Astrocyte (in vitro differentiated cells and primary cell): ENCODE measurements at regions not wholly inside any gene's neighbourhood (a gene's known extent, or its start where the extent isn't known, plus 50 kb on each side); places are given as distances from the start of the nearest gene placed in this dataset.

Source experiments
- DNase-seq: peaks from one replicate; pipeline ENCODE4 v3.0.0-alpha.2; 2010; ENCODE audit warnings: low read depth
- FAIRE-seq: peaks from 2 replicates; lab custom pipeline; 2011; peaks lifted over from hg19 to GRCh38; lab: Jason Lieb, UNC
- H2AFZ ChIP-seq: 2 replicates; pipeline ENCODE4 v1.6.0; 2012; ENCODE audit warnings: low read depth, low read length, inconsistent platforms
- H3K27ac ChIP-seq: 2 replicates; pipeline ENCODE4 v1.5.1; 2011; ENCODE audit warnings: low read depth, low read length, inconsistent platforms
- H3K27me3 ChIP-seq: 2 replicates; pipeline ENCODE4 v1.6.0; 2011; ENCODE audit warnings: low read length, inconsistent platforms; ENCODE audit not compliant: insufficient read depth
- H3K36me3 ChIP-seq: 2 replicates; pipeline ENCODE4 v1.5.1; 2011; ENCODE audit warnings: low read length, inconsistent platforms; ENCODE audit not compliant: insufficient read depth
- H3K4me1 ChIP-seq: 2 replicates; pipeline ENCODE4 v1.5.1; 2011; ENCODE audit warnings: low read length, inconsistent platforms; ENCODE audit not compliant: insufficient read depth
- H3K4me2 ChIP-seq: 2 replicates; pipeline ENCODE4 v1.6.0; 2012; ENCODE audit warnings: low read length, inconsistent platforms
- H3K4me3 ChIP-seq: 2 replicates; pipeline ENCODE4 v1.5.1; 2011; ENCODE audit warnings: low read depth, mild to moderate bottlenecking, low read length, inconsistent platforms; ENCODE audit not compliant: insufficient read depth
- H3K79me2 ChIP-seq: 2 replicates; pipeline ENCODE4 v1.6.0; 2012; ENCODE audit warnings: mild to moderate bottlenecking, low read length, inconsistent platforms; ENCODE audit not compliant: insufficient read depth
- H3K9ac ChIP-seq: 2 replicates; pipeline ENCODE4 v1.6.0; 2012; ENCODE audit warnings: mild to moderate bottlenecking, low read length, inconsistent platforms
- H3K9me3 ChIP-seq: 2 replicates; pipeline ENCODE4 v1.5.1; 2012; ENCODE audit warnings: low read depth, mild to moderate bottlenecking, low read length, inconsistent platforms; ENCODE audit not compliant: insufficient read depth
- H4K20me1 ChIP-seq: 2 replicates; pipeline ENCODE4 v1.6.0; 2012; ENCODE audit warnings: low read length, inconsistent platforms; ENCODE audit not compliant: insufficient read depth
- H3K27ac Mint-ChIP-seq: one replicate; pipeline ENCODE4 v1.8.0; 2021; ENCODE audit warnings: mild to moderate bottlenecking, mixed read lengths; ENCODE audit not compliant: unreplicated experiment
- H3K27me3 Mint-ChIP-seq: one replicate; pipeline ENCODE4 v1.8.0; 2021; ENCODE audit warnings: low read depth, mixed read lengths; ENCODE audit not compliant: unreplicated experiment
- H3K36me3 Mint-ChIP-seq: one replicate; pipeline ENCODE4 v1.8.0; 2021; ENCODE audit warnings: low read depth, mixed read lengths; ENCODE audit not compliant: unreplicated experiment
- H3K4me1 Mint-ChIP-seq: one replicate; pipeline ENCODE4 v1.8.0; 2021; ENCODE audit warnings: low read depth, mixed read lengths; ENCODE audit not compliant: unreplicated experiment
- H3K4me3 Mint-ChIP-seq: one replicate; pipeline ENCODE4 v1.8.0; 2021; ENCODE audit warnings: mild to moderate bottlenecking, moderate library complexity, mixed read lengths; ENCODE audit not compliant: unreplicated experiment
- H3K9me3 Mint-ChIP-seq: one replicate; pipeline ENCODE4 v1.8.0; 2021; ENCODE audit warnings: mild to moderate bottlenecking, mixed read lengths; ENCODE audit not compliant: unreplicated experiment
- CTCF ChIP-seq: IDR thresholded peaks from 2 replicates; pipeline ENCODE4 v1.5.1; 2011; ENCODE audit warnings: low read depth, mild to moderate bottlenecking, inconsistent platforms, low read length, moderate library complexity; ENCODE audit not compliant: insufficient read depth
- EZH2 ChIP-seq: IDR thresholded peaks from 2 replicates; pipeline ENCODE4 v1.6.1; 2012; ENCODE audit warnings: mild to moderate bottlenecking, low read length, inconsistent platforms; ENCODE audit not compliant: insufficient read depth

- Histone ChIP-seq H3K79me2 (no peaks in the 10 kb centered on the region), H3K36me3 (no peaks in the 10 kb centered on the region), H3K27me3 (no peaks in the 10 kb centered on the region), H2AFZ (no peak overlapping the region), H3K27ac (no peak overlapping the region), H3K4me3 (no peak overlapping the region), H4K20me1 (no peaks in the 10 kb centered on the region), H3K4me1 (no peaks in the 10 kb centered on the region), H3K4me2 (no peak overlapping the region), H3K9me3 (peaks cover 6% of the 10 kb centered on the region), H3K9ac (no peak overlapping the region)
- DNase-seq = no peak
- TF ChIP-seq EZH2 = no peak
- TF ChIP-seq CTCF = no peak
- no peaks in the 10 kb centered on the region for H3K36me3 Mint-ChIP-seq
- no peak for FAIRE-seq
- H3K27ac Mint-ChIP-seq = no peak overlapping the region
- H3K9me3 Mint-ChIP-seq = peaks cover 2% of the 10 kb centered on the region
- H3K27me3 Mint-ChIP-seq = peaks cover 27% of the 10 kb centered on the region
- H3K4me1 Mint-ChIP-seq = no peaks in the 10 kb centered on the region
- no peak overlapping the region for H3K4me3 Mint-ChIP-seq
Measured at GRCh38 chr22:48876951-48877350, 950.7 kb downstream of the BRD1 start.

DNA sequence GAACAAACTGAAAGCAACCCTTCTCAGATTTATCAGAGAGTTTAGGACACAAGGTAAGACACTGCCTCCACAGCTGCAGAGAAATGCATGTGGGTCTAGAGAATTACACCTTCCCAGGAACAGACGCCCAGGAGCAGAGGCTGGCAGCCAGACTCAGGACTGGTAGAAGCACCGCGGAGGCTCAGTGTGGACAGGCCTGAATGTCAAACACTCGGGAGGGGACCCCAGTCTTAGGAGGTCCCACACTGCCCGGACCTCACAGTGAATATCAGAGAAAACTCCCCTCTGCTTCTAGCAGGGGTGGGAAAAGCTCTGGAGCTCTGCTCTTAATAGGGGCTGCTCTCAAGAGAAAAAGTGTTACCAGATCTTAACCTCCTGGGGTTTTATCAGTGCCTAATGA, 952.7 kb downstream of the BRD1 start:
- Mint-ChIP-seq H3K4me3 (no peak overlapping the region), H3K27me3 (peaks cover 32% of the 10 kb centered on the region), H3K36me3 (no peaks in the 10 kb centered on the region), H3K27ac (no peak overlapping the region), H3K4me1 (no peaks in the 10 kb centered on the region), H3K9me3 (peaks cover 6% of the 10 kb centered on the region)
- H3K36me3 ChIP-seq = no peaks in the 10 kb centered on the region
- H3K79me2 ChIP-seq = no peaks in the 10 kb centered on the region
- FAIRE-seq (no peak), DNase-seq (no peak)
- H3K4me3 ChIP-seq = no peak overlapping the region
- peaks cover 3% of the 10 kb centered on the region for H3K9me3 ChIP-seq
- H4K20me1 ChIP-seq = no peaks in the 10 kb centered on the region
- no peaks in the 10 kb centered on the region for H3K27me3 ChIP-seq
- H3K9ac ChIP-seq = no peak overlapping the region
- TF ChIP-seq CTCF (no peak), EZH2 (no peak)
- no peak overlapping the region for H3K27ac ChIP-seq
- no peak overlapping the region for H3K4me2 ChIP-seq
- no peaks in the 10 kb centered on the region for H3K4me1 ChIP-seq
- no peak overlapping the region for H2AFZ ChIP-seq

GRCh38 chr22:48873191-48873520, 954.5 kb downstream of the BRD1 start:
- Histone ChIP-seq H2AFZ (no peak overlapping the region), H3K79me2 (no peaks in the 10 kb centered on the region), H3K36me3 (no peaks in the 10 kb centered on the region), H3K9me3 (peaks cover 3% of the 10 kb centered on the region), H3K4me1 (no peaks in the 10 kb centered on the region), H4K20me1 (no peaks in the 10 kb centered on the region), H3K27ac (no peak overlapping the region), H3K4me3 (no peak overlapping the region), H3K27me3 (no peaks in the 10 kb centered on the region), H3K9ac (no peak overlapping the region), H3K4me2 (no peak overlapping the region)
- peaks cover 33% of the 10 kb centered on the region for H3K27me3 Mint-ChIP-seq
- H3K36me3 Mint-ChIP-seq = no peaks in the 10 kb centered on the region
- TF ChIP-seq CTCF = no peak
- TF ChIP-seq EZH2 = no peak
- no peaks in the 10 kb centered on the region for H3K4me1 Mint-ChIP-seq
- H3K27ac Mint-ChIP-seq = no peak overlapping the region
- H3K4me3 Mint-ChIP-seq = no peak overlapping the region
- FAIRE-seq = no peak
- DNase-seq = no peak
- peaks cover 6% of the 10 kb centered on the region for H3K9me3 Mint-ChIP-seq
